ENCODE measurements at regions not wholly inside any gene's neighbourhood (a gene's known extent, or its start where the extent isn't known, plus 50 kb on each side); places are given as distances from the start of the nearest gene placed in this dataset.

DNA sequence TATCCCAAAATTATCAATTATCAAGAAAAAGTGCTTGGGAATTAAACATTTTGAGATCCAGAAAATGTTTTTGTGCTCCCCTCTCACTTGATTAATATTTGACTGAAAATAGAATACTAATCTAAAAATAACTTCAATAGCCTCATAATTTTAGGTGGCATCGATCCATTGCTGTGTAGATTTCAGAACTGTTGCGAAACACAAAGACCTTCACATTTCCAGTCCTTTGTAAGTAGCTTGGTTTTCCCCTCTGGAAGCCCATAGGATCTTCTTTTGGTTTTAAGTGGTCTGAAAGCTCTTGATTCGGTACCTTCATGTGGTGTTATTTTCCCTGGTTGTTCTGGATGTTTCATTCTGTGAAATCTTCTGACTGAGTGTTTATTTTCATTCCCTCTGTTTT lies 176.5 kb downstream of the NUFIP1 start:
- TF ChIP-seq, protein P1, sequence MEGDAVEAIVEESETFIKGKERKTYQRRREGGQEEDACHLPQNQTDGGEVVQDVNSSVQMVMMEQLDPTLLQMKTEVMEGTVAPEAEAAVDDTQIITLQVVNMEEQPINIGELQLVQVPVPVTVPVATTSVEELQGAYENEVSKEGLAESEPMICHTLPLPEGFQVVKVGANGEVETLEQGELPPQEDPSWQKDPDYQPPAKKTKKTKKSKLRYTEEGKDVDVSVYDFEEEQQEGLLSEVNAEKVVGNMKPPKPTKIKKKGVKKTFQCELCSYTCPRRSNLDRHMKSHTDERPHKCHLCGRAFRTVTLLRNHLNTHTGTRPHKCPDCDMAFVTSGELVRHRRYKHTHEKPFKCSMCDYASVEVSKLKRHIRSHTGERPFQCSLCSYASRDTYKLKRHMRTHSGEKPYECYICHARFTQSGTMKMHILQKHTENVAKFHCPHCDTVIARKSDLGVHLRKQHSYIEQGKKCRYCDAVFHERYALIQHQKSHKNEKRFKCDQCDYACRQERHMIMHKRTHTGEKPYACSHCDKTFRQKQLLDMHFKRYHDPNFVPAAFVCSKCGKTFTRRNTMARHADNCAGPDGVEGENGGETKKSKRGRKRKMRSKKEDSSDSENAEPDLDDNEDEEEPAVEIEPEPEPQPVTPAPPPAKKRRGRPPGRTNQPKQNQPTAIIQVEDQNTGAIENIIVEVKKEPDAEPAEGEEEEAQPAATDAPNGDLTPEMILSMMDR (IDR thresholded peaks at IDR 0.05) = no peak
- no peak for TF ChIP-seq JUNB (IDR thresholded peaks at IDR 0.05)
- no peak for TF ChIP-seq POLR2A (IDR thresholded peaks at IDR 0.05; ENCODE audit: low read length)
- no peak for TF ChIP-seq EP300 (IDR thresholded peaks at IDR 0.05)
- TF ChIP-seq SREBF2 (IDR thresholded peaks at IDR 0.05) = no peak
- no peak for TF ChIP-seq RARB (CRISPR knock-in tag; IDR thresholded peaks at IDR 0.05)
